ENCODE measurements at regions not wholly inside any gene's neighbourhood (a gene's known extent, or its start where the extent isn't known, plus 50 kb on each side); places are given as distances from the start of the nearest gene placed in this dataset.

DNA sequence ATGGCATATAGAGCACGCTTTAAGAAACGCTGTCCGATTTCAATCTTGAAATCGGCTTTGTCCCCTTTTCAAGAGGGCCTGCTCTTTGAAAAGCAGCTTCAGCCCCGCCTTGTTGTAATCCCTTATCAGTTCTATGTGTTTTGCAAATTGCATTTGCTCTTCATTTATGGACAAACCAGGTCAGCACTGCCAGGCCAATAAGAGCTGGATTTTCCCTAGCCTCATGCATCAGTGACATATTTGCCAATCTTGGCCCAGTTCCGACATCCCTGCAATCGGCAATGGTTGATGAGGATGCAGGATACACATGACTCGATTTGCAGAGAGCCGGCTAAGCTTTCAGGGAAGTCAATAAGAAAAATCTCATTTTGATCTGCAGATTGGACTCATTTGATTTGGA is 529.1 kb upstream of the CLINT1 start:
- H3K9me3 ChIP-seq: no peaks in the 10 kb centered on the region
- no peak overlapping the region for H3K4me3 ChIP-seq
- peaks cover 0 to 13% (median under 1%) of the 10 kb centered on the region in 4 donors for H3K4me1 ChIP-seq
- H3K27ac ChIP-seq: no peak overlapping the region
- no peak for DNase-seq
- H3K36me3 ChIP-seq: no peaks in the 10 kb centered on the region
- intact Hi-C loops (cut with DNase I; ENCODE audit: low total_unique reads): no loop called here
- no peaks in the 10 kb centered on the region for H3K27me3 ChIP-seq
- TF ChIP-seq, protein P1, sequence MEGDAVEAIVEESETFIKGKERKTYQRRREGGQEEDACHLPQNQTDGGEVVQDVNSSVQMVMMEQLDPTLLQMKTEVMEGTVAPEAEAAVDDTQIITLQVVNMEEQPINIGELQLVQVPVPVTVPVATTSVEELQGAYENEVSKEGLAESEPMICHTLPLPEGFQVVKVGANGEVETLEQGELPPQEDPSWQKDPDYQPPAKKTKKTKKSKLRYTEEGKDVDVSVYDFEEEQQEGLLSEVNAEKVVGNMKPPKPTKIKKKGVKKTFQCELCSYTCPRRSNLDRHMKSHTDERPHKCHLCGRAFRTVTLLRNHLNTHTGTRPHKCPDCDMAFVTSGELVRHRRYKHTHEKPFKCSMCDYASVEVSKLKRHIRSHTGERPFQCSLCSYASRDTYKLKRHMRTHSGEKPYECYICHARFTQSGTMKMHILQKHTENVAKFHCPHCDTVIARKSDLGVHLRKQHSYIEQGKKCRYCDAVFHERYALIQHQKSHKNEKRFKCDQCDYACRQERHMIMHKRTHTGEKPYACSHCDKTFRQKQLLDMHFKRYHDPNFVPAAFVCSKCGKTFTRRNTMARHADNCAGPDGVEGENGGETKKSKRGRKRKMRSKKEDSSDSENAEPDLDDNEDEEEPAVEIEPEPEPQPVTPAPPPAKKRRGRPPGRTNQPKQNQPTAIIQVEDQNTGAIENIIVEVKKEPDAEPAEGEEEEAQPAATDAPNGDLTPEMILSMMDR (IDR thresholded peaks at IDR 0.05): no peak

DNA sequence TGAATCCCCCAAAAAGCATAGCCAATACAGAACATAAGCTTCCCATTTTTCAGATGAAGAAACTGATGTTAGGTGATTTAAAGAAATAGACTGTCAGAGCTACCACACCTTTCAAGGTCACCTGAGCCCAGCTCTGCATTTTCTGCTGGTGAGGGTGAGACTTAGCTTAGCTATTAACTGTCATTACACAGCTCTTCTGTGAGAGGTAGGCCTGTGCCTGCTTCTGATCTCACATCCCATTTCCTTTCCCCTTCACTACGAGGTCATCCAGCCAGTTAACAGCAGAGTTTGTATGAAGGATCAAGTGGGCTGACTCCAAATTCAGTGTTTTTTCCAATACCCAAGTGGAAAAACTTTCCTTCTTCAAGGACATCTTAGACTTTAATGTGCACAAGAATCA is 528.6 kb upstream of the CLINT1 start:
- intact Hi-C loops (cut with DNase I; ENCODE audit: low total_unique reads): no loop called here
- Histone ChIP-seq H3K4me1 (peaks cover 0 to 18% (median 6%) of the 10 kb centered on the region in 4 donors), H3K9me3 (no peaks in the 10 kb centered on the region), H3K27me3 (no peaks in the 10 kb centered on the region), H3K4me3 (no peak overlapping the region), H3K36me3 (no peaks in the 10 kb centered on the region), H3K27ac (no peak overlapping the region)
- no peak for DNase-seq
- TF ChIP-seq, protein P1 (IDR thresholded peaks at IDR 0.05): no peak

DNA sequence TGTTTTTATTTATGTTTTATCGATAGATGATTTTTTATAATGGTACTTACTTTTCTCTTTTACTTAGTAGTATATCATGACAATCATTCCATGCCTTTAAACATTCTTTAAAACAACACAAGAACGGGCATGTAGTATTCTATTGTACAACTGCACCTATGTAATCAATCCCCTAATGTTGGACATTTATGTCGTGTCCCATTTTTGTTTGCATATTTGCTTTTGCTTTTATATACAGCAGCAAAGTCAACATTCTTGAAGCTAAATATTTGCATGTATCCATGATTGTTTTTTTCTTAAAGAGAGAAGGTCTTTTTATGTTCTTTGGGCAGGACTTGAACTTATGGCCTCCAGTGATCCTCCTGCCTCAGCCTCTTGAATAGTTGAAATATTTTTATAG is 527.0 kb upstream of the CLINT1 start:
- intact Hi-C loops (cut with DNase I; ENCODE audit: low total_unique reads): no loop called here
- TF ChIP-seq, protein P1 (IDR thresholded peaks at IDR 0.05): no peak
- H3K36me3 ChIP-seq: no peaks in the 10 kb centered on the region

DNA sequence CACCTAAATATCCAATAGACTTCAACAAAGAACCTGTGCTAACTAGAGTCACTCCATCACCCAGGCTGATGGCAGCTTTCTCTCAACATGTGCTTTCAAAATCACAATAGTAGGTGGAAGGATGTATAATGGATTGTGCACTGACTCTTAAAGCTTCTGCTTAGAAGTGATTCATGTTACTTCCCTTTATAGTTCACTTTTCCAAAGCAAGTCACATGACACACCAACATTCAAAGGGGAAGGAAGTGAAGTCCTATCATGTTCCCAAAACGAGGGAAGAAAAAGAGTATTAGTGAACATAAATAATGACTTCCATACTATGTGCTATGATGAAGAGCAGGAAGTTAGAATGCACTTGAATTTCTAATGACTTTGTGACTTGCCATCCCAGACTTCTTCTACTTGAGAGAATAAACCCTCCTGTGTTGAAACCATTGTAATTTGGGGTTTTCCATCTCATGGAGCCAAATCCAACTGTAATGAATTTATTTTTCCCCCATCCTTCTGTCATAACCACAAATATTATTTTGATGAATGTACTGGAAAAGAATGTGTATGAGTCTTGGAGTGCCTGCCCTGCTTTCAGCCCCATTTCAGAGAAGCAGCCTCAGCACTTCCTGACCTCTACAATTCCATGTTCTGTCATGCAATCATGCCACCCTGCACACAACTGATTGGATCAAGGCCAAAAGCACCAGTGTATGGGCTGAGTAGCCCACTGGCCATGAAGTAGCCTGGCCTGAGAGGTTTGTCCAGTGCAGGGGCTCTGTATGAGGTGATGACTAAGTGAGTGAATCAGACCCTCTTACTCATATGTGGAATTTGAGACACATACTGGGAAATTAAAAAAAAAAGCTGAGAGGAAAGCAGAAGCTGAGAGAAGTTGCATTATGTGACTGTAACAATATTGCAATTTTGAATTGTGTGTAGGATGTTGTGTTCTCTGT is 525.9 kb upstream of the CLINT1 start:
- intact Hi-C loops (cut with DNase I; ENCODE audit: low total_unique reads): no loop called here
- Histone ChIP-seq H3K27me3 (no peaks in the 10 kb centered on the region), H3K36me3 (no peaks in the 10 kb centered on the region), H3K27ac (no peak overlapping the region), H3K4me3 (no peak overlapping the region), H3K4me1 (peaks cover 0 to 24% (median 8%) of the 10 kb centered on the region in 4 donors), H3K9me3 (no peaks in the 10 kb centered on the region)
- TF ChIP-seq, protein P1 (IDR thresholded peaks at IDR 0.05): no peak
- DNase-seq: peak in 1 of 2 donors; percentile 26

More for the DNA sequence above, 527.0 kb upstream of the CLINT1 start:
- H3K27me3 ChIP-seq: no peaks in the 10 kb centered on the region
- no peak overlapping the region for H3K27ac ChIP-seq
- no peaks in the 10 kb centered on the region for H3K9me3 ChIP-seq
- no peak for DNase-seq
- peaks cover 0 to 24% (median 8%) of the 10 kb centered on the region in 4 donors for H3K4me1 ChIP-seq
- no peak overlapping the region for H3K4me3 ChIP-seq

DNA sequence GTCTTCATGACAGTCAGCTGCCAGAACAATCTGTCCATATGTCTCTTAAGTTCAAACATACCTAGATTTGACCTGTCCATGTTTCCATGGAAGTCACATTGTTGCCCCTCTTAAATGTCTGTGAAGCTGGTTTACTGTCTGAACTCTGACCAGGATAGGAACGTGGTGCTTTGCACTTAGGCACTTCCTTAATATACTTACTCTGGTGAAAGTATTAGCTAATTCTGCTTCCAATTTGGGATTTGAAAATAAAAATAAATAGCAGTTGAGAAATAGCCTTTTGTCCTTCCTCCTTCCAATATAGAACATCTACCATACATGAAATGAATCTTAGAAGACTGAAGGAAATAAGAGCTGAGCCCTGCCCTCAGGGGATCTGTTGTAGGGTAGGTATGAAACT is 524.5 kb upstream of the CLINT1 start:
- Histone ChIP-seq H3K27ac (no peak overlapping the region), H3K9me3 (no peaks in the 10 kb centered on the region), H3K27me3 (no peaks in the 10 kb centered on the region), H3K4me1 (peaks cover 0 to 24% (median 8%) of the 10 kb centered on the region in 4 donors), H3K4me3 (no peak overlapping the region), H3K36me3 (no peaks in the 10 kb centered on the region)
- intact Hi-C loops (cut with DNase I; ENCODE audit: low total_unique reads): no loop called here
- TF ChIP-seq, protein P1 (IDR thresholded peaks at IDR 0.05): no peak
- no peak for DNase-seq

All from tibial artery (tissue), 4 donors.